ENCODE measurements at regions not wholly inside any gene's neighbourhood (a gene's known extent, or its start where the extent isn't known, plus 50 kb on each side); places are given as distances from the start of the nearest gene placed in this dataset.

DNA sequence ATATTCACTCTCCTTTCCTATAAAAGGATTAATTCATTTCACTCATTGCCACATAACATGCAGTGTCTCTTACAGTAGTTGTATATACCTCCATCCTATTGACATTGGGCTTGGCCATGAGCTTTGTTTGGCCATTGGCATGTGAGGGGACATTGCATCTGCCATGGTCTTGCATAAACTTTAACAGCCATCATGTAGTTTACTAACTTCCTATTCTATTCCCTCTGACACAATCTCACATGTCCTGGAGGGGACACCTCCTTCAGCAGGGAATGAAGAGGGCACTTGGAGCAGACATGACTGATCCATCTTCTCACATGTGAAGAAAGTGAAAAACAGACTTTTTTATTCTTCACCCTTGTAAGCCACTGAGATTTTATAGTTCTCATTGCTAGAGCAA lies 115.5 kb upstream of the MARCKS start:
- Histone ChIP-seq H4K20me1 (ENCODE audit: insufficient read depth, low read length) (no peaks in the 10 kb centered on the region), H3K9me3 (ENCODE audit: insufficient read depth, low read depth, low read length) (no peaks in the 10 kb centered on the region), H2AFZ (ENCODE audit: low read depth, low read length) (no peak overlapping the region), H3K27me3 (ENCODE audit: insufficient read depth, low read length) (no peaks in the 10 kb centered on the region), H3K4me3 (ENCODE audit: insufficient read depth, low read depth, low read length) (no peak overlapping the region), H3K4me1 (ENCODE audit: insufficient read depth, low read length) (no peaks in the 10 kb centered on the region), H3K36me3 (ENCODE audit: insufficient read depth, low read length) (no peaks in the 10 kb centered on the region), H3K79me2 (ENCODE audit: insufficient read depth, low read length) (no peaks in the 10 kb centered on the region), H3K27ac (ENCODE audit: low read depth, low read length) (no peak overlapping the region), H3K4me2 (ENCODE audit: low read length) (no peak overlapping the region), H3K9ac (ENCODE audit: low read length) (no peak overlapping the region)
- Mint-ChIP-seq H3K27me3 (ENCODE audit: low read depth, unreplicated experiment) (no peaks in the 10 kb centered on the region), H3K27ac (ENCODE audit: unreplicated experiment) (no peak overlapping the region), H3K9me3 (ENCODE audit: unreplicated experiment) (no peaks in the 10 kb centered on the region), H3K36me3 (ENCODE audit: low read depth, unreplicated experiment) (no peaks in the 10 kb centered on the region), H3K4me1 (ENCODE audit: low read depth, unreplicated experiment) (no peaks in the 10 kb centered on the region), H3K4me3 (ENCODE audit: unreplicated experiment) (no peak overlapping the region)
- DNase-seq (ENCODE audit: low read depth) = no peak
- TF ChIP-seq, protein P1, sequence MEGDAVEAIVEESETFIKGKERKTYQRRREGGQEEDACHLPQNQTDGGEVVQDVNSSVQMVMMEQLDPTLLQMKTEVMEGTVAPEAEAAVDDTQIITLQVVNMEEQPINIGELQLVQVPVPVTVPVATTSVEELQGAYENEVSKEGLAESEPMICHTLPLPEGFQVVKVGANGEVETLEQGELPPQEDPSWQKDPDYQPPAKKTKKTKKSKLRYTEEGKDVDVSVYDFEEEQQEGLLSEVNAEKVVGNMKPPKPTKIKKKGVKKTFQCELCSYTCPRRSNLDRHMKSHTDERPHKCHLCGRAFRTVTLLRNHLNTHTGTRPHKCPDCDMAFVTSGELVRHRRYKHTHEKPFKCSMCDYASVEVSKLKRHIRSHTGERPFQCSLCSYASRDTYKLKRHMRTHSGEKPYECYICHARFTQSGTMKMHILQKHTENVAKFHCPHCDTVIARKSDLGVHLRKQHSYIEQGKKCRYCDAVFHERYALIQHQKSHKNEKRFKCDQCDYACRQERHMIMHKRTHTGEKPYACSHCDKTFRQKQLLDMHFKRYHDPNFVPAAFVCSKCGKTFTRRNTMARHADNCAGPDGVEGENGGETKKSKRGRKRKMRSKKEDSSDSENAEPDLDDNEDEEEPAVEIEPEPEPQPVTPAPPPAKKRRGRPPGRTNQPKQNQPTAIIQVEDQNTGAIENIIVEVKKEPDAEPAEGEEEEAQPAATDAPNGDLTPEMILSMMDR (IDR thresholded peaks at IDR 0.05; ENCODE audit: insufficient read depth, low read depth, low read length) = no peak
- FAIRE-seq = no peak

DNA sequence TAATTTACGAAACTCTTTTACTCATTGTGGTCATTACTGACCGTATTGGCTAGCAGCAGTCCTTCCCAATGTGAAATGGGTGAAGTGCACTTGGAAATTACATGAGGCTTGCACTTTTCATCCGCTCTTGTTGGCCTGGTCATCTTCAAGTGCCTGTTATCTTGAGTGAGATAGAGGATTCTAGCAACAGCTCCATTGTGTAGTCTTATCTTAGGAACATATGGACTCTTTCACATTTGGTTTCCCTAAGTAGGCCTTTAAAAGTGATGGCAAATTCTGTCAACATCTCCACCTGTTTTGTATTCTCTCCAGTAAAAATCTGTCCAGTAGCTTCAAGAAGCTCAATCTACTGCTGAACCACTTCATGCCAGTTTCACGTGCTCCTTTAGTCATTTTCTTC lies 114.8 kb upstream of the MARCKS start:
- Mint-ChIP-seq H3K4me3 (ENCODE audit: unreplicated experiment) (no peak overlapping the region), H3K27ac (ENCODE audit: unreplicated experiment) (no peak overlapping the region), H3K36me3 (ENCODE audit: low read depth, unreplicated experiment) (no peaks in the 10 kb centered on the region), H3K4me1 (ENCODE audit: low read depth, unreplicated experiment) (no peaks in the 10 kb centered on the region), H3K27me3 (ENCODE audit: low read depth, unreplicated experiment) (no peaks in the 10 kb centered on the region), H3K9me3 (ENCODE audit: unreplicated experiment) (no peaks in the 10 kb centered on the region)
- no peaks in the 10 kb centered on the region for H3K79me2 ChIP-seq (ENCODE audit: insufficient read depth, low read length)
- no peaks in the 10 kb centered on the region for H3K4me1 ChIP-seq (ENCODE audit: insufficient read depth, low read length)
- H3K9me3 ChIP-seq (ENCODE audit: insufficient read depth, low read depth, low read length) = no peaks in the 10 kb centered on the region
- no peaks in the 10 kb centered on the region for H3K36me3 ChIP-seq (ENCODE audit: insufficient read depth, low read length)
- H4K20me1 ChIP-seq (ENCODE audit: insufficient read depth, low read length) = no peaks in the 10 kb centered on the region
- H2AFZ ChIP-seq (ENCODE audit: low read depth, low read length) = no peak overlapping the region
- no peak overlapping the region for H3K27ac ChIP-seq (ENCODE audit: low read depth, low read length)
- no peaks in the 10 kb centered on the region for H3K27me3 ChIP-seq (ENCODE audit: insufficient read depth, low read length)
- no peak overlapping the region for H3K4me2 ChIP-seq (ENCODE audit: low read length)
- no peak for TF ChIP-seq EZH2 (IDR thresholded peaks at IDR 0.05; ENCODE audit: insufficient read depth, low read length)
- TF ChIP-seq, protein P1 (IDR thresholded peaks at IDR 0.05; ENCODE audit: insufficient read depth, low read depth, low read length) = no peak
- DNase-seq (ENCODE audit: low read depth) (no peak), FAIRE-seq (no peak)
- no peak overlapping the region for H3K4me3 ChIP-seq (ENCODE audit: insufficient read depth, low read depth, low read length)
- H3K9ac ChIP-seq (ENCODE audit: low read length) = no peak overlapping the region

DNA sequence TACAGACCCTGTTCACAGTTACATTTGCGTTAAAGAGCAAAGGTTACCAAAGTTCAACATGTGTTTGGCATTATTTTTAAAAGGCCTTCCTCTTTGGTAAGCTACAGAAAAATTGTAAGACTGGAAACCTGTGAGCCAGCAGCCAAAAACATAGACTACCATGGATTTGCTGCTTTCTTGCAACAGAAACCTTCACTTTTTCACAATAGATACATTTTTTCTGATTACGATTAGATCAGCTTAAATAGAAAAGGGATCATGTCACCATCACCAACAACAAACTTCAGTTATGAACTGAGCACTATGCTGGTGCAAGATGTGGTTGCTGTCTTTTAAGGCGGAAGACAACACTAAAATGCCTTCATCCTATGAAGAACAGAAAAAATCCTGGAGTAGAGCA lies 112.3 kb upstream of the MARCKS start:
- H3K4me1 ChIP-seq (ENCODE audit: insufficient read depth, low read length) = no peaks in the 10 kb centered on the region
- H3K36me3 ChIP-seq (ENCODE audit: insufficient read depth, low read length) = no peaks in the 10 kb centered on the region
- no peaks in the 10 kb centered on the region for H3K27me3 Mint-ChIP-seq (ENCODE audit: low read depth, unreplicated experiment)
- H4K20me1 ChIP-seq (ENCODE audit: insufficient read depth, low read length) = no peaks in the 10 kb centered on the region
- TF ChIP-seq, protein P1 (IDR thresholded peaks at IDR 0.05; ENCODE audit: insufficient read depth, low read depth, low read length) = no peak
- no peak for TF ChIP-seq EZH2 (IDR thresholded peaks at IDR 0.05; ENCODE audit: insufficient read depth, low read length)
- H3K9ac ChIP-seq (ENCODE audit: low read length) = no peak overlapping the region
- no peak overlapping the region for H3K4me2 ChIP-seq (ENCODE audit: low read length)
- H3K27ac ChIP-seq (ENCODE audit: low read depth, low read length) = no peak overlapping the region
- no peak overlapping the region for H3K4me3 Mint-ChIP-seq (ENCODE audit: unreplicated experiment)
- no peaks in the 10 kb centered on the region for H3K27me3 ChIP-seq (ENCODE audit: insufficient read depth, low read length)
- H3K9me3 Mint-ChIP-seq (ENCODE audit: unreplicated experiment) = no peaks in the 10 kb centered on the region
- no peak for DNase-seq (ENCODE audit: low read depth)
- no peaks in the 10 kb centered on the region for H3K36me3 Mint-ChIP-seq (ENCODE audit: low read depth, unreplicated experiment)
- FAIRE-seq = no peak
- H3K4me1 Mint-ChIP-seq (ENCODE audit: low read depth, unreplicated experiment) = no peaks in the 10 kb centered on the region
- H3K27ac Mint-ChIP-seq (ENCODE audit: unreplicated experiment) = no peak overlapping the region
- no peak overlapping the region for H2AFZ ChIP-seq (ENCODE audit: low read depth, low read length)
- no peak overlapping the region for H3K4me3 ChIP-seq (ENCODE audit: insufficient read depth, low read depth, low read length)
- no peaks in the 10 kb centered on the region for H3K9me3 ChIP-seq (ENCODE audit: insufficient read depth, low read depth, low read length)
- no peaks in the 10 kb centered on the region for H3K79me2 ChIP-seq (ENCODE audit: insufficient read depth, low read length)
